Transverse colon (tissue), 4 donors: ENCODE measurements at regions not wholly inside any gene's neighbourhood (a gene's known extent, or its start where the extent isn't known, plus 50 kb on each side); places are given as distances from the start of the nearest gene placed in this dataset.

Experiments used
- DNase-seq: peaks from one replicate; pipeline ENCODE4 v3.0.0-alpha.2; 2019
- H3K27ac ChIP-seq, 4 donors: fragments of 200-600 bp; sonication (generic); 2 replicates each; pipeline ENCODE4 v1.5.1; 2016 to 2018; ENCODE audit warnings: inconsistent platforms in 4 of 4
- H3K27me3 ChIP-seq: fragments of 200-600 bp; sonication (generic); 2 replicates; pipeline ENCODE4 v1.5.1; 2017; ENCODE audit warnings: inconsistent platforms
- H3K36me3 ChIP-seq, 4 donors: fragments of 200-600 bp; sonication (generic); 2 replicates each; pipeline ENCODE4 v1.5.1; 2017 to 2019; ENCODE audit warnings: inconsistent platforms in 4 of 4
- H3K4me1 ChIP-seq, 4 donors: fragments of 200-600 bp; sonication (generic); 2 replicates each; pipeline ENCODE4 v1.5.1; 2017 to 2020; ENCODE audit warnings: inconsistent platforms in 4 of 4
- H3K4me3 ChIP-seq, 4 donors: fragments of 200-600 bp; sonication (generic); 1 replicate in 1 of 4; 2 replicates in 3 of 4; pipeline versions ENCODE4 v1.5.1 to v1.6.1; 2017 to 2019; ENCODE audit warnings: inconsistent platforms in 4 of 4
- H3K9me3 ChIP-seq, 2 donors: fragments of 200-600 bp; sonication (generic); 2 replicates each; pipeline ENCODE4 v1.5.1; 2017 to 2019; ENCODE audit warnings: inconsistent platforms in 2 of 2
- CTCF ChIP-seq, 5 experiments: fragments of 200-600 bp in 3 of 5; fragments of 450-650 bp in 2 of 5; sonication (generic) in 3 of 5; IDR thresholded peaks; 1 replicate in 2 of 5; 2 replicates in 3 of 5; pipeline ENCODE4 v1.5.1; 2016 to 2017; ENCODE audit warnings: antibody characterized with exemption in 5 of 5, inconsistent platforms in 3 of 5, mild to moderate bottlenecking in 2 of 5, moderate library complexity in 1 of 5
- EP300 ChIP-seq: sonication (generic); formaldehyde crosslinking; IDR thresholded peaks from one replicate; pipeline ENCODE4 v1.6.1; 2017; ENCODE audit warnings: antibody characterized with exemption, low read depth
- POLR2A ChIP-seq: fragments of 450-650 bp; IDR thresholded peaks from one replicate; pipeline ENCODE4 v1.6.1; 2016; ENCODE audit warnings: antibody characterized with exemption, mild to moderate bottlenecking, moderate library complexity
- POLR2AphosphoS5 ChIP-seq, 3 donors: sonication (generic); formaldehyde crosslinking; IDR thresholded peaks; one replicate each; pipeline ENCODE4 v1.6.1; 2016; ENCODE audit warnings: antibody characterized with exemption in 3 of 3
- WGBS, 2 donors: methylation state at CpG; one replicate each; pipeline ENCODE4 v1.1.5; 2018; ENCODE audit warnings: low coverage in 1 of 2; 5-methylcytosine and 5-hydroxymethylcytosine counted together
- in situ Hi-C, 4 donors: fragments of 200-750 bp; cut with MboI; loops; one replicate each; pipeline versions ENCODE4 v1.15.0 to v1.15.1; 2017; ENCODE audit warnings: low sequenced_read_pairs in 3 of 4, low pct_ligation_motif_present in 1 of 4, low pct_unique_long_range_greater_than_20kb in 1 of 4
- intact Hi-C: fragments of 100-400 bp; cut with DNase I; formaldehyde crosslinking; loops from one replicate; pipeline ENCODE4 v1.15.1; 2023; ENCODE audit warnings: low total_unique reads

DNA sequence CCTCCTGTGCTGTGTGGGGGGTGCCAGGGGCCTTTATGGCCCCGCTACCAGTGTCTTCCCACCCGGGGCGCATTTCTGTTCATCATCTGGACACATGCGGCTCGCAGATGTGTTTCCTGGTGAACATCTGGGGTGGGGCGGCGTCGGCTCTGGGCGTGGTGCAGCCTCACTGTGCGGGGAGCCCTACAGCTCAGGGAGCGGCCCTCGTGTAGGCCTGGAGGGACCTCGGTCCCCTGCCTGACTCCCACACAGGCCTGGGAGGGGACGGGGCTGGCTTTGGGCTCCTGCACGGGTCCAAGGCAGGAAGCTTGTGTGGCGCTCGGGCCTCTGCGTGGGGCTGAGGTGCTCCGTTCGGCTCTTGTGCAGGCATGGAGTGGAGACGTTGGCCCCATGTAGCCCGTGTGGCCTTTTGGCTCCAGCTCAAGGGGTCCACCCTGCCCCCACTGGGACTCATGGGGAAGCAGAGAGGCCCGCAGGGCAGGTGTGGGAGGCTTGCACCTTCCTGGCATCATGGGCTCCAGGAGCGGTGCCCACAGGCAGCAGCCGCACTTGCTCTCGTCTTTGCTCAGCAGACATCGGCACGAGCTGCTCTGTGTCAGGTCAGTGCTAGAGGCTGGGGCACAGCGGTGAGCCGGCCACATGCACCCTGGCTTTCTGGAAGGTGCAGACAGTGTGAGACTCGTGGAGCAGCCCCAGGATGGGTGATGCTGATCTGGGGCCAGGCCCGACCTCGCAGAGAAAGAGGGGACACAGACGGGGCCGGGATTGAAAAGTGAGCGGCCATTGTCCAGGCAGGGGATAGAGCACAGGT, 90.1 kb upstream of the ACTRT2 start:
- Histone ChIP-seq H3K27ac (no peak overlapping the region), H3K36me3 (no peaks in the 10 kb centered on the region), H3K9me3 (no peaks in the 10 kb centered on the region), H3K4me1 (no peaks in the 10 kb centered on the region), H3K4me3 (no peak overlapping the region), H3K27me3 (peaks cover 34% of the 10 kb centered on the region)
- in situ Hi-C loops (no loop called here), intact Hi-C loops (no loop called here)
- TF ChIP-seq POLR2A (no peak), POLR2AphosphoS5 (IDR thresholded peaks at IDR 0.05) (no peak), CTCF (IDR thresholded peaks at IDR 0.05) (no peak), EP300 (no peak)
- DNase-seq = no peak
- 53% methylated on average over 33 of the region's 36 CpGs; no CpG with 5 or more reads in 1 of the 2 donors for WGBS, 2 donors

DNA sequence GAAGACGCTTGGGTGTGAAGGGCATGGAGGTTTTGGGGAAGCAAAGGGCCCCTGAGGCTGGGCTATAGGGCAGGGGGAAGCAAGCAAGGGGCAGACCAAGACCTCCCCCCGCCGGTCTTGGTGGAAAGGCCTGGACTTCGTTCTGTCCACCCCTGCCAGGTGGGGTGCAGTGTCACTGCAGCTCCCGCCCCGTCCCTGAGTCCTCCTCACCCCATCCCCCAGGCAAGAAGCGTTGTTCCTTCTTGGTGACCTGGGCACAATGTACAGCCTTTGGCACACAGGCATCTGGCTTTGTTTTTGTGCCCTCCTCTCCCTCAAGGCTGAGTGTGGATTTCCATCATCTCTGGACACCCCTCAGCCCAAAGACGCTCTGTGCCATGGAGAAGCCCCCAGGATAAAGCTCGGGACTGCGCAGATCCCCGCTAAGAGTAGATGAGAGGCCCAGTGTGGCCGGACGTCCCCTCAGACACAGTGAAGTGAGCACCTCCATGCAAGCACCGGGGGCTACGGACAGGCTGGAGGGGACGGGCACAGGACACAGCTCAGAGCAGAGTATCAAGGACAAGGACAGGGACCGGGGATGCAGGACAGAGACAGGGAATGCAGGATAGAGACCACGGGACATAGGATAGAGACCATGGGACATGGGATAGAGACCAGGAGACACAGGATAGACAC, 89.4 kb upstream of the ACTRT2 start:
- no peaks in the 10 kb centered on the region for H3K36me3 ChIP-seq
- H3K4me1 ChIP-seq = no peaks in the 10 kb centered on the region
- 81 to 85% methylated on average over 3 to 18 of the region's 18 CpGs for WGBS, 2 donors
- TF ChIP-seq POLR2AphosphoS5 (IDR thresholded peaks at IDR 0.05) (no peak), EP300 (no peak), POLR2A (no peak), CTCF (IDR thresholded peaks at IDR 0.05) (no peak)
- no peak overlapping the region for H3K4me3 ChIP-seq
- H3K27me3 ChIP-seq = peaks cover 34% of the 10 kb centered on the region
- intact Hi-C loops = no loop called here
- H3K27ac ChIP-seq = no peak overlapping the region
- no peak for DNase-seq
- no peaks in the 10 kb centered on the region for H3K9me3 ChIP-seq
- in situ Hi-C loops = no loop called here

- H3K36me3 ChIP-seq = no peaks in the 10 kb centered on the region
- no peaks in the 10 kb centered on the region for H3K9me3 ChIP-seq
- no peak overlapping the region for H3K27ac ChIP-seq
- 70% methylated on average over 28 of the region's 29 CpGs; no CpG with 5 or more reads in 1 of the 2 donors for WGBS, 2 donors
- no peak overlapping the region for H3K4me3 ChIP-seq
- H3K27me3 ChIP-seq = peaks cover 34% of the 10 kb centered on the region
- intact Hi-C loops (no loop called here), in situ Hi-C loops (no loop called here)
- no peak for DNase-seq
- no peaks in the 10 kb centered on the region for H3K4me1 ChIP-seq
- no peak for TF ChIP-seq POLR2AphosphoS5 (IDR thresholded peaks at IDR 0.05)
- TF ChIP-seq CTCF (IDR thresholded peaks at IDR 0.05) = no peak
- no peak for TF ChIP-seq EP300
- no peak for TF ChIP-seq POLR2A
Observed at GRCh38 chr1:2932671-2933350, 88.5 kb upstream of the ACTRT2 start.

GRCh38 chr1:2933431-2934155, 87.7 kb upstream of the ACTRT2 start:
- intact Hi-C loops = no loop called here
- peaks cover 34% of the 10 kb centered on the region for H3K27me3 ChIP-seq

More at GRCh38 chr1:2933431-2934155, 87.7 kb upstream of the ACTRT2 start:
- Histone ChIP-seq H3K27ac (no peak overlapping the region), H3K4me1 (no peaks in the 10 kb centered on the region), H3K4me3 (no peak overlapping the region), H3K9me3 (no peaks in the 10 kb centered on the region), H3K36me3 (no peaks in the 10 kb centered on the region)
- TF ChIP-seq POLR2AphosphoS5 (IDR thresholded peaks at IDR 0.05) = no peak
- no peak for TF ChIP-seq CTCF (IDR thresholded peaks at IDR 0.05)
- no peak for TF ChIP-seq POLR2A
- TF ChIP-seq EP300 = no peak
- DNase-seq = no peak
- in situ Hi-C loops = no loop called here
- 63% methylated on average over 28 of the region's 28 CpGs; no CpG with 5 or more reads in 1 of the 2 donors for WGBS, 2 donors
